B cell (primary cell): ENCODE measurements at regions not wholly inside any gene's neighbourhood (a gene's known extent, or its start where the extent isn't known, plus 50 kb on each side); places are given as distances from the start of the nearest gene placed in this dataset.

Source experiments
- CTCF ChIP-seq: fragments of 200-600 bp; IDR thresholded peaks from one replicate; pipeline ENCODE4 v1.8.0; 2022; ENCODE audit warnings: antibody characterized with exemption, mild to moderate bottlenecking
- EZH2 ChIP-seq: IDR thresholded peaks from 2 replicates; pipeline ENCODE4 v1.6.1; 2012; ENCODE audit warnings: borderline replicate concordance, low read depth, mild to moderate bottlenecking, moderate library complexity, low read length; ENCODE audit not compliant: insufficient read depth, poor library complexity, severe bottlenecking

- TF ChIP-seq CTCF (no peak), EZH2 (no peak)
Measured at GRCh38 chr11:37313266-37313665, 715.2 kb upstream of the RAG2 start.
